HUDEP-2 (cell line): ENCODE measurements at regions not wholly inside any gene's neighbourhood (a gene's known extent, or its start where the extent isn't known, plus 50 kb on each side); places are given as distances from the start of the nearest gene placed in this dataset.

Experiments
- DNase-seq, 76 experiments: peaks; one replicate each; lab custom pipeline; 2025; ENCODE audit not compliant: unreplicated experiment in 76 of 76; lab: John Stamatoyannopoulos, UW

DNA sequence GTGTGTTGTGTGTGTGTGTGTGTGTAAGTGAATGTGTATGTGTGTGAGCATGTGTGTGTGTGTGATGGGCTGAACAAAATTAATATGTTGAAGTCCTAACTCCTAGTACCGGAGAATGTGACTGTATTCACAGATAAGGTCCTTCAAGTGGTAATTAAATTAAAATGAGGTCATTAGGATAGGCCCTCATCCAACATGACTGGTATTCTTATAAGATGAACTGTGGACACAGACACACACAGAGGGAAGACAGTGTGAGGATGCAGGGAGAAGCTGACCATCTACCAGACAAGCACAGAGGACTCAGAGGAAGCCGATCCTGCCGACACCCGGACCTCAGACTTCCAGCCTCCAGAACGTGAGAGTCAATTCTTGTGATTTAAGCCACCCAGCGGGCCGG lies 91.2 kb upstream of the PGBD5 start:
- no peak for DNase-seq

DNA sequence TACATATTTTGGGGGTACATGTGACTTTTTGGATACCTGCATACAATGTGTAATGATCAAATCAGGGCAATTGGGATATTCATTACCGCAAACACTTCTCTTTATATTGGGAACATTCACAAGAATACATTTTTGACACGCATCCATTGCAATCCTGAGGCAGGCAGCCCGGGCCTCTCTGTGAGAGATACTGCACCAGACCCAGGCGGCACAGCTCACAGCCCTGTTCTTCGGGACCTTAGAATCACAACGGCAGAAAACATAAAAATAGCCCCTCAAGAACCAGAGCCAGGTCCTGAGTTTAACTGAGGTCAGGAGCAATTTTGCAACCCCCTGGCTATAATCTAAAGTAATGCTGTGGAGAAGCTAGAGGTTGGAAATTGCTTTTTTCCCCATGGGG lies 90.8 kb upstream of the PGBD5 start:
- DNase-seq, result no peak

DNA sequence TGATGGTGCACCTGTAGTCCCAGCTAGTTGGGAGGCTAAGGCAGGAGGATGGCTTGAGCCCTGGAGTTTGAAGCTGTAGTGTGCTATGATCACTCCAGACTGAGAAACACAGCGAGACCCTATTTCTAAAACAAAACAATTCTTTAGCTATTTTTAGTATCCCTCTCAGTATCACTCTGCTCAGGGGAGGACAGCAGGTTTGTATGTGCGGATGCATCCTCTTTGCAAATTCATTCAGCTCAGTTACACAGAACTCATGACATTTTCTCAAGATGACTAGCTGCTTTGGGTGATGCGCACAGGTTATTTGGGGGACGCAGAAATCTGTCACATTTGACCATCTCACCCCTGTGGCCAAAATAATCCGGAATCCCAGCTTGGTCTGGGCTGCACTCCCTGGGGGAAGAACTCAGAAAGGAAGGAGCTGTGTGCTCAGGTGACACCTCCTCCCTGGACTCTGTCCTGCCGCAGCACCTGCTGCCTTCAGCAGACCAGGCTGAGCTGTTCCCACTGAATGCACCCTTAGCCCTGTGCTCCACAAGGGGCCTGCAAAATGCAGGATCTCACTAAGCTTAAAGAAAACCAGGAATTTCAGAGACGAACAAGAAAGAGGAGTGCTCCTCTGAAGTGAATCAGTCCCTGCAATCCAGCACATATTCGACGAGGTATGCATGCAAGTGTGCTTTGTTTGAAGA lies 89.5 kb upstream of the PGBD5 start:
- no peak for DNase-seq

DNA sequence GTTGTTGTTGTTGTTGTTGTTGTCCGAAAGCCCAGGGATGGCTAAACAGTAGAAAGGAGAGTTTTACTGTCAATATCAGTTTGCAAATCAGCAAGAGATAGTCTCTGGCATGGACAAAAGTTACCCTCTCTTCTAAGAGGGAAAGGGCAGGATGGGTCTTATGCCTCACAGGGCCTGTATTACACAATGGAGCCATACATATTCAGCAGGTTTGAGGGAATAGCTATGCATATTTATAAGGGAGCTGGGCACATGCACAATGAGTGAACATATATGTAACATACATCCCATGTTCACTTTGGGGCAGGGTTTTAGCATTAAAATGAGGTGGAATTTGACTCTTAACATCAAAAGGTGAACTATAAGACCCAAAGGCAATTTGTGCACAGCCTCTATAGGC lies 84.4 kb upstream of the PGBD5 start:
- DNase-seq, result no peak

DNA sequence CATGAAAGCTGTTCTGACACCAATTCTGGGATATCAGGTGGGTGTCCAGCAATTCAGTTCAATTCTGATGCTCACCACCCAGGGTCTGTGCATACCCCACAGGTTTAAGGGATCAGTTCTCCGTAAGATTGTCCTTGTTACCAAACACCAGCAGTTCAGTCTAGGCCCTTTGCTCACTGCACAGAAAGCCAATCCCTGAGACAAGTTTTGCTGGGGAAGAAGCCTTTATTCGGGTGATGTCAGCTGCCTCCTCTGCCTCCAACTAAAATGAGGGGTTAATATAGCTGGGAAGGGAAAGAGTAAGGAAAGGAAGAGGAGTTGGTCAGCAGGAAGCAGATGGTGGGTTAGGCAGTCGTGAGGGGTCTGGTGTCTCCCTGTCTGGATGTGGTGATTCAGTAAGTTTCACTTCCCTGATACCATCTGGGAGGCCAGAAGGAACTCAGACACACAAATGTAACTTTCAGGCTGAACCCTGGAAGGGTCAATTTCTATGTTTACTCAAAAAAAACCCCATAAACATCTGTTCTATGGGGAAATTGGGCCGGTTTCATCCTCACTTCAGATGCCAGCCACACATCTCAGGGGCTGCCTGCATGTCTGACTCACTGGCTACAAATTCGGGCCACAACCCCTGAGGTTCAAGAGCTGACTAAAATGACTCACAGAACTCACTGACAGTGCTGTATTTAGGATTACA lies 83.3 kb upstream of the PGBD5 start:
- no peak for DNase-seq

DNA sequence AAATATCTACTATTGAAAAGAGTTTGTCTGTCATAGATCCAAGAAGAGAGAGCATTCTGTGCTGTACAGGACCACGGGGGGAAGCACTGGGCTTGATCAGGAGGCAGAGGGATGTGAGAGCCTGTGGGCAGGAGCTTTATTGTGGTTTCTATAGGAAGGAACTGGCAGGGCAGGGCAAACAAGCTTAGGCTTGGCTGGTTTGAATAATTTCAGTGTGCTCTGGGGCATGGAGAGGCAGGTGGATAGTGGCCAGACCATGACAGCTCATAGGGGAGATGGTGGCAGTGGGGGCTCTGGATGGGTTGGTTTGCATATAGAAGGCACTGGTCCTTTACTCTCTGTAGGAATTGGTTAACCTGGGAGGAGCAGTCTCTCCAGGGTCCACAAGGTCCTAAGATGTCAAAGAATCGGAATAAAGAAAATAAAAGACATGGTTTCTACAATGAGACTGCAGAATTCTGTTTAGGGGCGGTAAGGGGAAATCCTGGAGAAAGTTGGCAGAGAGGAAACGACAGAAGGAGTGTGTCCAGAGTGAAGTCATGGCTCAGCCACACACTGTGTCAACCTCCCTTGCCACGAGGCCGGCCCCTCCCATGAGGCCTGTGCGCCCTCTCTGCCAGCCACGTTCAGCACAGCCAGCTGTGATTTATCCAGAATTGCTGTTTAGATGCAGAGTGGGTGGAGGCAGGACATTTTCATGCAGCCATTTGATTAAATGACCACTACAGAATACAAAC lies 81.7 kb upstream of the PGBD5 start:
- no peak for DNase-seq

DNA sequence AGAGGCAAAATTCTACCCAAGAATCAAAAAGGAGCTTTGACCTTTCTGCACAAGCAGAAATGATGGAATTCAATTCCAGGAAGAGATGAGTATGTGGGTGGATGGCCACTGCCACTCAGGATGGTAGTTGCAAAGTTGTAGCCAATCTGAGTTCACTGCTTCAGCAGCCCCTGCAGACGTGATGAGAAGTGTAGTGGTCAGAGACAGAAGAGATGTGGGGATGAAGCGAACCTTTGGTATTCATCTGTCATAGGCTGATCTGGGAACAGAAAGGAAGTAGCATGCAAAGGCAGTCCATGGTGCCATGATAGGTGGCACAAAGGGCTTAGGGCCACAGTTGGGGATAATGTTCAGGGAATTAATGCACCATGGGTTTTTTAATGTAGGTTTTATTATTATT lies 81.1 kb upstream of the PGBD5 start:
- no peak for DNase-seq

DNA sequence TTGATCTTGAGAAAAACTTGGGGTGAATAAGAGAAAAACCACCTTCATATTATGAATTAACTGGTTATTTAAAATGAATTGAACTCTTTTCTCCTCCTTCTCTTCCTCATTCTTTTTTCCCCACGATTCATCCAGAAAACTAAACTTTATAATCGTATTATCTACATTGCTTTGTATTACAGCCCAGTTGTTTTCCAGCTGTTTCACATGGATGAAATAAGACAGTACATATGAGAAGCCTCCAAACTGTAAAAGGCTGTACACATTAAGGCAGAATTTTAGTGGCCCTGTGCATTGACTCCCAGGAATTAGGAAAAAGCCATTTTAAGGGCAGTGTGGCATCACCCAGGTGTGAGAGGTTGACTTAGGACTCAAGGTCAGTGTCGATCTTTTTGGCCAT lies 80.3 kb upstream of the PGBD5 start:
- DNase-seq, result no peak

DNA sequence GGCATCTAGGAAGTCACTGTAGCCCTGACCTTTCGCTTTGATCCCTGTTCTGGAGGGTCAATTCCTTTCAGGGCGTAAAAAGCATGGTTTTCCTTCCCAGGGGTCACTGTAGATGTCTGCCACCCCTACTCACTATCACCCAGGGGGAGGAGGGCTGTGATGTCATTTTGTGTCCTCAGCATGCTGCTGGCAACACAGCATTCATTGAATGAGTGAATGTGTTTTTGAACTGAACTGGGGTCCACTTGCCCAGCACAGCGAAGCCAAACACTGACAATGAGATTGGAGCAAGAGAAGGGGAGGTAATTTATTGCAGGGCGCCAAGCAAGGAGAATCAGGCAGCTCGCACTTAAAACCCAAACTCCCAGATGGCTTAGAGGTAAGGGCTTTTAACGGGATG lies 78.2 kb upstream of the PGBD5 start:
- no peak for DNase-seq

DNA sequence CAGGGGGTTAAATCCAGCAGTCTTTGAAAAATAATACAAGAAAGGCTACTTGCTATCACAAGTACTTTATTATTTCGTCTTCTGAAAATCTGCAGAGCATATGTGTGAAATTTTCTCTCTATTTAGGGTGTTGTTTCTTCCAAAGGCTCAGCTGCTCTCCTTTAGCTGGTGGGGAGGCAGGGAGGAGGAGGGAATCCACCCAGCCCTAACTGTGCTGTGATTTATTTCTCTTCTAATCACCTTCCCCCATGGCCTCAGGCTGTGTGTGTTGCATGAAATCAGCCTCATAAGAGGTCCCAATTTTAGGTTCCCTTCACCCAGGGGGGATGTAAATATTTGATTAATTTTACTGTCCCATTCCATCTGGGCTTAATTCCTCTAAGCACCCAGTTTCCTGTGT lies 77.6 kb upstream of the PGBD5 start:
- no peak for DNase-seq

DNA sequence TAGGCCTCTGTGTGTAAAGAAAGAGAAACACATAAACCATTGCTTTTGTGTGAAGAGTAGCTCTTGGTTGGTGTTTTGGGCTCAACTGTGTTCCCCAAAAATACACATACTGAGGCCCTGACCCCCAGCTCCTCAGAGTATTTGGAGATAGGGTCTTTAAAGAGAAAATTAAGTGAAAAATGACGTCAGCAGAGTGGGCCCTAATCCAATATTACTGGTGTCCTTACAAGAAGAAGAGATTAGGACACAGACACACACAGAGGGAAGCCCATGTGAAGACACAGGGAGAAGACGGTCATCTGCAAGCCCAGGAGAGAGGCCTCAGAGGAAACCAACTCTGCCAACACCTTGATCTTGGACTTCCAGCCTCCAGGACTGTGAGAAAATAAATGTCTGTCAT lies 76.9 kb upstream of the PGBD5 start:
- no peak for DNase-seq

DNA sequence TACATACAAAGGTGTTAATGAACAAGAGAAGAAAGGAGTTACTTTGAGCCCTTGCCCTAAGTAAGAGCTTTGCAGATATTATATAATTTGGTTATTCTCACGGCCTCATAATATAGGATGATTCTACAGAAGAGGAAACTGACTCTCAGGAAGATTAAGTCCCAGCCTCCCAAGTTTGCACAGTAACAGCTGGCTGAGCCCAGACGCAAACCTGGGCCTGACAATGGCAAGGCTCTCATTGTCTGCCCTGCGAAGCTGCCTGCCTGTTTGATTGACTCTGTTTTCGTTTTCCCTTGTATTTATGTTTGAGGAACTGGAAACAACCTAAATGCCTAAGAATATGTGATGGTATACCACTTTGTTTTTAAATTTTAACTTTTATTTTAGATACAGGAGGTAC lies 76.2 kb upstream of the PGBD5 start:
- no peak for DNase-seq

DNA sequence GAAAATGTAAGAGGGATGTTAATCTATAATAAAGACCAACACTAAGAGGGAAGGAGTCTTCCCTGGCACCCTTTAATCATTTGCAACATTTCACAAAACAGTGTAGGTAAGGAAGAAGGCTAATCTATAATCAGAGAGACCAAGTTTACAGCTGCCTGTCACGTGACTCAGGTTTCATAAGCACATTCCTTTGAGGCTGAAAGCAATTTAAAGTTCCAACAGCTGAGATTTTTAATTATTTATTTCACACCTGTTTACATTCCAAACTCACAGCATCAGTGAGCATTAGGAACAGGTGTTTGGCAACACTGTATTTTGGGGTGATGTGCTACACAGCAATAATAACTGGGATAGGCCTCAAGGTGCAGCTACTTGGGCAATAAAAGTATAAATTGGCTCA lies 75.7 kb upstream of the PGBD5 start:
- no peak for DNase-seq

DNA sequence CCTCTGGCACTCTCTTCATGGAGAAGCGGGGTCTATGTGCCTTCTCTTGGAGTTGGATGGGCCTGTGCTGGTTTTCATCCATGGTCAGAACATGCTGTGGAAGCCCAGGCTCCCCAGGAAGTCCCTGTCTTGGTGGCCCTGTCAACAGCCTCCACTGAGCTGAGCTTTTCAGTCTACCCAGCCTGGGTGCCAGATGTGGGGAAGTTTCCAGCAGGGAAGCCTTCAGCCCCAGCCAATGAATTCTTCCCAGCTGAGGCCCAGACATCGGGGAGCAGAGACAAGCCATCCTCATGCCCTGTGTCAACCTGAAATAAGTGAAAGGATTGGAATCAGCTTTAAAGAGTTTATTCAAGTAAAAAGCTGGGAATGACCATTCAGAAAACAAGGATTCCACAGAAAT lies 75.1 kb upstream of the PGBD5 start:
- no peak for DNase-seq

DNA sequence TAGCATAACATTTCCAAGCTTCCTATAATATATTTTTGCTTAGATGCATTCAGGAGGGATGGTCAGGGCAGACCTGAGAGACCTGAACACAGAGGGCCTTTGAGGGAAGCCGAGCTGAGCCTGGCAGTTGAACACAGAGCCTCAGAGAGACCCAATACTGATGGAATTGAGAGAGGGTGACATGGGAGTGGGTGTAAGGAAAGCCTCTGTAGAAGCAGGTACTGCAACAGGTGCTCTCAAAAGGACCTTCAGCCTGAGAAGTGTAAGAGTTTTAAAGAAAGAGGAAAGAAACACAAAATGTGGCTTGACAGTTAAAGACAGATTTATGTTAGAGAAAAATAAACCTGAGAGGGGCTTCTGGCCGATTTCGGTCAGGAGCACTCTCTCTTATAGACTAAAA lies 73.9 kb upstream of the PGBD5 start:
- no peak for DNase-seq

DNA sequence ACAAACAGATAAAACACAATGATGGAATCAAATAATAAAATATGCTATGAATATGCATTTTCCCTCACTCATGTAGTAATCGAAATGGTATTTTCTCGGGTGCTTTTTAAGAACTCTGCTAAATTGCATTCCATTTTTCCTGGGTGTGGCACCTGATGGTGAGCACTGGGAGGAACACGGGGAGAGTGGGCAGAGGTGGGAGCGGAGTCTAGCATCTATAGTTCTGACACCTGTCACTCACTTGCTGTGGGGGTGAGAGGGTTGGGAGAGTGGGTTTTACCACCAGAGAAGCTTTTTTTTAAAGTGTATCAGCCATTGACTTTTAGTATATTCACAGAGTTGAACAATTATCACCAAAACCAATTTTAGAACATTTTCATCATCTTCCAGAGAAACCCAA lies 73.4 kb upstream of the PGBD5 start:
- DNase-seq, result no peak

DNA sequence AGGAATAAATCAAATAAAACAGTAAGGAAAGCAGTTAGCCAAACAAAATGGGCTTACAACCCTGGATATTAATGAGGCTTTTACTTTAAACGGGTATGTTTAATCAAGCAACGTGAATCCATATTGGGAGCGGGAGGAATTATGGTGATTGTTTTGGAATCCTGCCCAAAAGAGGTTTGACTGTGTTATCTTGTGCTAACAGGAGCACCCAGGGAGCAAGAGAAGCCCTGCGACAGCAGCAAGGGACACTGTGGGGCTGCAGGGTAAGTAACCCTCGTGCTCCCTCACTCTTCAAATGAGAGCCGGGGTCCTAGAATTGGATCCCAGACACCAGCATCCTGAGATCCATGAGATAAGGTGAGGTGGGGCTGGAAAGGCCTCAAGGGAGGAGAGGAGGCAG lies 72.6 kb upstream of the PGBD5 start:
- peak in 3 of 76 experiments; percentile 2 to 24 (median 7) for DNase-seq

DNA sequence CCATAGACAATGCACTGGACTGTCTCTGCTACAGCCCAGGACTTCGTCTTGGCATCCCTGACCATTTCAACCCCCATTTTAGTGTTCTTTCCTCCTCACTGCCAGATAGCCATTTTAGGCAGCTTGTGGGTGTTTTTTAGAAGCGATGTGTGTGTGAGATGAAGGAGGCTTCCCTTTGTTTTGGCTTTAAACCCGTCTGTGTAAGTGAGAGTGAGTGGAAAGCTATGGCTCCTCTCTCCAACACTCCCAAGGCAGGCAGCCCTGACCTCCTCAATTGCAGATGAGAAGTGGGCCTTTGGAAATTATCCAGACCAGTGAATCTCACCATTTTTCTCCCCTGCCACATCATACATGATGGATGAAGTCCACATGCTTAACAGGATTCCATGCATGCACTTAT lies 70.3 kb upstream of the PGBD5 start:
- no peak for DNase-seq

DNA sequence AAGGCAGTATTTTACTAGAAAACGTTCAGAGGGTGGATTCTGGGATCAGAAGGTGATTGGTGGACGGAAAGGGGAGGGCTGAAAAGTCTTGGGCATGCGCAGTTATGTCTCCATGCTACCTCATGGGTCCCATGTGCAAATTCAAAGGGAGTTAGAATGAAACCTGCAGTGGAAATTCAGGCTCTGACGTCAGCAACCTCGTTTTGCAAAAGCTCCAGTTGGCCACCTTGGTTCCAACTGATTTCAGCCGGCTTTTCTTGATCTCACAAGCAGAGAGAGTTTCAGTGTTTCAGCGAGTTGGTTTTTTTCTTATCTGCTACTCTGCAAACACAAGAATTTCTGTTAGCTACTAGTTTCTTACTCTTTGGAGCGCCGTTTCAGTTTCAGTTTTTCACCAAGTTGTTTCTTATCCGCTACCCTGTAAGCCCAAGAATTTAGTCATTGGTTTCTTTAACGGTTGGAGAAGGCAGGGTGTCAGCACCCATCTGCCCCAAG lies 69.8 kb upstream of the PGBD5 start:
- no peak for DNase-seq

DNA sequence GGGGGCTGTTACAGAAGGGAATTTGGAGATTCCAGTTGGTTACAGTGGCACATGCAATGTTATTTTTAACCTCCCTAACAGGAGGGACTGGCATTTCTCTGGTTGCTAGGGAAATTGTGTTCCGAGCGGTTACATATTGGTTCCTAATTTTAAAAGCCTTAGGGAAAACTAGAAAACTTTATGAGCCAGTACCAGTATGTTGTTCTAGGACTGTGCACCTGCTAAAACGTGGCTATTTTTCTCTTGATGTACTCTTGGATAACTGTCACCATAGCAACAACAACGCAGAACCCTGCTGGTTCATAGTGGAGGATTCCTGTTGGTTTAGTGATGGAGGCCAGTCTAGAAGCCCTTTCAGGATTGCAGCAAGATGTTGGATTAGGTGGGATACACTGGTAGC lies 68.9 kb upstream of the PGBD5 start:
- DNase-seq, result no peak

DNA sequence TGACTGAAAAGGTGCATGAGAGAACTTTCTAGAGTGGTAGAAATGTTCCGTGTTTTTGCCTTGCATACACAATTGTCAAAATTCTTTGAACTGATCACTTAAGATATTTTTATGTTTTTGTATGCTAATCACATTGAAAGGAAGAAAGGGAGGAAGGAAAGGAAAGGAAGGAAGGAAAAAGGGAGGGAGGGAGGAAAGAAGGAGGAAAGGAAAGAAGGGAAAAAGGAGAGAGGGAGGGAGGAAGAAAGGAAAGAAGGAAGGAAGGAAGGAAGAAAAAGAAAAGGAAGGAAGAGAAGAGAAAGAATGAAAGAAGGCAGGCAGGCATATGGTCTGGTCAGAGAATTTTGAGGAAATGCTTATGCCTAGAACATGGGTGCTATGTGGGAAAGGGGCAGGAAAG lies 68.4 kb upstream of the PGBD5 start:
- no peak for DNase-seq

DNA sequence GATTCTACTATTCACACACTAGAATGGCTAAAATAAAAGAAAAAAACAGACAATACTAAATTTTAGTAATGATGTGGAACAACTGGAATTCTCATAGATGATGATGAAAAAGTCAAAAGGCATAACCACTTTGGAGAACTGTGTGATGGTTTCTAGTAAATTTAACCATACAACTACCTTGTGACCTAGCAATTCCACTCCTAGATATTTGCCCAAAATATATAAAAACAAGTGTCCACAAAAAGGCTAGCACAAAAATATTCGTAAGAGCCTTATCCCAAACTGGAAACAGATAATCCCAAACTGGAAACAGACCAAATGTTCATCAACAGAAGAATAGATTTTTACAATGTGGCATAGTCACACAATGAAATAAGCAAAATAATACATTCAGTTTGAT lies 67.9 kb upstream of the PGBD5 start:
- DNase-seq, result no peak
